GM20000 (cell line): ENCODE measurements at regions not wholly inside any gene's neighbourhood (a gene's known extent, or its start where the extent isn't known, plus 50 kb on each side); places are given as distances from the start of the nearest gene placed in this dataset.

Experiments used
- DNase-seq: peaks from one replicate; pipeline ENCODE4 v3.0.0; 2012; ENCODE audit warnings: low spot score
- CTCF ChIP-seq: IDR thresholded peaks from 2 replicates; pipeline ENCODE4 v1.5.1; 2012; ENCODE audit warnings: mild to moderate bottlenecking, control low read depth; ENCODE audit errors: extremely low read depth, missing control alignments

- no peak for DNase-seq
- no peak for TF ChIP-seq CTCF
Observed at GRCh38 chr20:24767623-24768100, 181.4 kb upstream of the CST7 start.

- TF ChIP-seq CTCF: no peak
- DNase-seq: no peak
Observed at GRCh38 chr20:24768201-24768636, 180.8 kb upstream of the CST7 start.

GRCh38 chr20:24768713-24769601 is 180.1 kb upstream of the CST7 start:
- no peak for TF ChIP-seq CTCF
- no peak for DNase-seq

GRCh38 chr20:24769878-24770627 is 179.0 kb upstream of the CST7 start:
- DNase-seq: no peak
- no peak for TF ChIP-seq CTCF

- DNase-seq: no peak
- no peak for TF ChIP-seq CTCF
Observed at GRCh38 chr20:24770628-24771541, 178.2 kb upstream of the CST7 start.

- TF ChIP-seq CTCF: no peak
- DNase-seq: no peak
Observed at GRCh38 chr20:24771542-24772061, 177.5 kb upstream of the CST7 start.
